ENCODE measurements at regions not wholly inside any gene's neighbourhood (a gene's known extent, or its start where the extent isn't known, plus 50 kb on each side); places are given as distances from the start of the nearest gene placed in this dataset.

- peaks cover 26% of the 10 kb centered on the region for H3K4me1 Mint-ChIP-seq
- peaks cover 6% of the 10 kb centered on the region for H3K9me3 Mint-ChIP-seq
- H3K36me3 Mint-ChIP-seq = peaks cover 1% of the 10 kb centered on the region
These were observed 567.3 kb upstream of the LMCD1 start for GRCh38 chr3:7934362-7934761.

GRCh38 chr3:7947930-7948329, 553.7 kb upstream of the LMCD1 start:
- peaks cover 16% of the 10 kb centered on the region for H3K4me1 Mint-ChIP-seq
- no peak overlapping the region for H3K4me3 Mint-ChIP-seq
- no peaks in the 10 kb centered on the region for H3K36me3 Mint-ChIP-seq
- no peaks in the 10 kb centered on the region for H3K27me3 Mint-ChIP-seq
- H3K27ac Mint-ChIP-seq = no peak overlapping the region
- no peaks in the 10 kb centered on the region for H3K9me3 Mint-ChIP-seq

More at GRCh38 chr3:7934362-7934761, 567.3 kb upstream of the LMCD1 start:
- Mint-ChIP-seq H3K27ac (no peak overlapping the region), H3K4me3 (no peak overlapping the region), H3K27me3 (no peaks in the 10 kb centered on the region)

- Mint-ChIP-seq H3K27ac (no peak overlapping the region), H3K36me3 (no peaks in the 10 kb centered on the region), H3K9me3 (no peaks in the 10 kb centered on the region), H3K4me3 (no peak overlapping the region), H3K4me1 (peaks cover 16% of the 10 kb centered on the region), H3K27me3 (no peaks in the 10 kb centered on the region)
These were observed 550.7 kb upstream of the LMCD1 start for GRCh38 chr3:7950890-7951289.

GRCh38 chr3:7953449-7954014, 548.1 kb upstream of the LMCD1 start:
- H3K27me3 Mint-ChIP-seq = no peaks in the 10 kb centered on the region
- H3K27ac Mint-ChIP-seq = no peak overlapping the region
- H3K4me1 Mint-ChIP-seq = no peaks in the 10 kb centered on the region
- H3K36me3 Mint-ChIP-seq = no peaks in the 10 kb centered on the region
- no peak overlapping the region for H3K4me3 Mint-ChIP-seq
- no peaks in the 10 kb centered on the region for H3K9me3 Mint-ChIP-seq

GRCh38 chr3:7957024-7957423, 544.6 kb upstream of the LMCD1 start:
- Mint-ChIP-seq H3K4me3 (no peak overlapping the region), H3K9me3 (no peaks in the 10 kb centered on the region), H3K4me1 (no peaks in the 10 kb centered on the region), H3K27me3 (no peaks in the 10 kb centered on the region), H3K27ac (no peak overlapping the region), H3K36me3 (no peaks in the 10 kb centered on the region)

GRCh38 chr3:7959094-7959493, 542.5 kb upstream of the LMCD1 start:
- no peaks in the 10 kb centered on the region for H3K4me1 Mint-ChIP-seq
- H3K4me3 Mint-ChIP-seq = no peak overlapping the region

GRCh38 chr3:7960601-7961000, 541.0 kb upstream of the LMCD1 start:
- no peaks in the 10 kb centered on the region for H3K4me1 Mint-ChIP-seq
- no peaks in the 10 kb centered on the region for H3K36me3 Mint-ChIP-seq
- H3K4me3 Mint-ChIP-seq = no peak overlapping the region
- no peak overlapping the region for H3K27ac Mint-ChIP-seq
- no peaks in the 10 kb centered on the region for H3K27me3 Mint-ChIP-seq
- H3K9me3 Mint-ChIP-seq = no peaks in the 10 kb centered on the region

More at GRCh38 chr3:7959094-7959493, 542.5 kb upstream of the LMCD1 start:
- Mint-ChIP-seq H3K27ac (no peak overlapping the region), H3K36me3 (no peaks in the 10 kb centered on the region), H3K9me3 (no peaks in the 10 kb centered on the region), H3K27me3 (no peaks in the 10 kb centered on the region)

- Mint-ChIP-seq H3K4me1 (no peaks in the 10 kb centered on the region), H3K4me3 (no peak overlapping the region), H3K36me3 (no peaks in the 10 kb centered on the region), H3K9me3 (no peaks in the 10 kb centered on the region), H3K27ac (no peak overlapping the region), H3K27me3 (no peaks in the 10 kb centered on the region)
These were observed 539.3 kb upstream of the LMCD1 start for GRCh38 chr3:7962301-7962700.

- H3K27me3 Mint-ChIP-seq = no peaks in the 10 kb centered on the region
- H3K4me1 Mint-ChIP-seq = no peaks in the 10 kb centered on the region
- H3K36me3 Mint-ChIP-seq = no peaks in the 10 kb centered on the region
- no peaks in the 10 kb centered on the region for H3K9me3 Mint-ChIP-seq
- H3K4me3 Mint-ChIP-seq = no peak overlapping the region
- H3K27ac Mint-ChIP-seq = no peak overlapping the region
These were observed 536.7 kb upstream of the LMCD1 start for GRCh38 chr3:7964899-7965298.

GRCh38 chr3:7973006-7973405, 528.6 kb upstream of the LMCD1 start:
- Mint-ChIP-seq H3K36me3 (no peaks in the 10 kb centered on the region), H3K9me3 (no peaks in the 10 kb centered on the region), H3K27me3 (no peaks in the 10 kb centered on the region), H3K4me1 (no peaks in the 10 kb centered on the region), H3K4me3 (no peak overlapping the region), H3K27ac (no peak overlapping the region)

GRCh38 chr3:7977245-7978086, 524.2 kb upstream of the LMCD1 start:
- no peaks in the 10 kb centered on the region for H3K9me3 Mint-ChIP-seq
- H3K4me3 Mint-ChIP-seq = no peak overlapping the region
- H3K4me1 Mint-ChIP-seq = no peaks in the 10 kb centered on the region
- no peaks in the 10 kb centered on the region for H3K36me3 Mint-ChIP-seq
- no peak overlapping the region for H3K27ac Mint-ChIP-seq
- H3K27me3 Mint-ChIP-seq = no peaks in the 10 kb centered on the region

GRCh38 chr3:7978087-7978422, 523.6 kb upstream of the LMCD1 start:
- Mint-ChIP-seq H3K36me3 (no peaks in the 10 kb centered on the region), H3K27me3 (no peaks in the 10 kb centered on the region), H3K4me3 (no peak overlapping the region), H3K9me3 (no peaks in the 10 kb centered on the region), H3K27ac (no peak overlapping the region), H3K4me1 (no peaks in the 10 kb centered on the region)

GRCh38 chr3:7982126-7982525, 519.5 kb upstream of the LMCD1 start:
- peaks cover 4% of the 10 kb centered on the region for H3K4me1 Mint-ChIP-seq
- no peaks in the 10 kb centered on the region for H3K36me3 Mint-ChIP-seq
- no peak overlapping the region for H3K27ac Mint-ChIP-seq
- H3K27me3 Mint-ChIP-seq = no peaks in the 10 kb centered on the region
- no peaks in the 10 kb centered on the region for H3K9me3 Mint-ChIP-seq
- no peak overlapping the region for H3K4me3 Mint-ChIP-seq

GRCh38 chr3:7999384-7999783, 502.2 kb upstream of the LMCD1 start:
- peaks cover 2% of the 10 kb centered on the region for H3K27me3 Mint-ChIP-seq
- no peak overlapping the region for H3K27ac Mint-ChIP-seq
- no peaks in the 10 kb centered on the region for H3K36me3 Mint-ChIP-seq

GRCh38 chr3:8001307-8001706, 500.3 kb upstream of the LMCD1 start:
- no peak overlapping the region for H3K4me3 Mint-ChIP-seq
- peaks cover 2% of the 10 kb centered on the region for H3K27me3 Mint-ChIP-seq
- H3K27ac Mint-ChIP-seq = no peak overlapping the region
- H3K9me3 Mint-ChIP-seq = no peaks in the 10 kb centered on the region
- H3K4me1 Mint-ChIP-seq = no peaks in the 10 kb centered on the region
- no peaks in the 10 kb centered on the region for H3K36me3 Mint-ChIP-seq

More at GRCh38 chr3:7999384-7999783, 502.2 kb upstream of the LMCD1 start:
- Mint-ChIP-seq H3K4me3 (no peak overlapping the region), H3K9me3 (no peaks in the 10 kb centered on the region), H3K4me1 (no peaks in the 10 kb centered on the region)

- H3K27ac Mint-ChIP-seq = no peak overlapping the region
- H3K9me3 Mint-ChIP-seq = no peaks in the 10 kb centered on the region
- H3K36me3 Mint-ChIP-seq = no peaks in the 10 kb centered on the region
- peaks cover 2% of the 10 kb centered on the region for H3K27me3 Mint-ChIP-seq
- no peak overlapping the region for H3K4me3 Mint-ChIP-seq
- H3K4me1 Mint-ChIP-seq = no peaks in the 10 kb centered on the region
These were observed 499.9 kb upstream of the LMCD1 start for GRCh38 chr3:8001712-8002111.

Measured in activated naive CD4-positive, alpha-beta T cell treated with anti-CD3 and anti-CD28 coated beads, Interleukin-2, amount 50 U/mL, for 24 hours (primary cell).